ENCODE measurements at regions not wholly inside any gene's neighbourhood (a gene's known extent, or its start where the extent isn't known, plus 50 kb on each side); places are given as distances from the start of the nearest gene placed in this dataset.

- TF ChIP-seq RCOR1 (IDR thresholded peaks at IDR 0.05; ENCODE audit: low read depth, low read length) (no peak), JUN (IDR thresholded peaks at IDR 0.05) (no peak)
Observed at GRCh38 chr6:68007717-68008116, 627.4 kb upstream of the ADGRB3 start.

Data from A549 (cell line).